Stimulated activated CD4-positive, alpha-beta T cell treated with anti-CD3 and anti-CD28 coated beads, Interleukin-4, amount 100 ng/mL, for 4 hours (primary cell): ENCODE measurements at regions not wholly inside any gene's neighbourhood (a gene's known extent, or its start where the extent isn't known, plus 50 kb on each side); places are given as distances from the start of the nearest gene placed in this dataset.

ENCODE experiments used
- DNase-seq, 2 experiments: peaks; one replicate each; pipeline ENCODE4 v3.0.0-alpha.2; 2020

GRCh38 chr3:22908989-22909507 lies 294.1 kb upstream of the UBE2E2 start:
- no peak for DNase-seq

DNA sequence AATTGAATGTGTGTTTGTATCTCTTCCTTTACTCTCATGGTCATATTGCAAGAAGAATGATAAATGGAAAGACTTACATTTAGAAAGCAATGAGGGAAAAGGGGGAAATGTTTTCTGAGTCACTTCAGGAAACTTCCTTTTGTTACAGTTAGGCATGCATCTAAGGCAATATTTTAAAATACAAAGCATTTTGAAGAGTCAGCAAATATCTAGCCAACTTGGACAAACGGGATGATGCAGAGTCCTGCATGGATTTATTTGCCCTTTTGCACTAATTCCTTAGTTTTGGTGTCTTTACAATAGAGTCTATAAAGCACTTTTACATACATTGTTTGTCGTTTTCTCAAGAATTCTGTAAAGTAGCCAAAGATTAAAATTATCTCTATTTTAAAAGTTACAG lies 286.2 kb upstream of the UBE2E2 start:
- no peak for DNase-seq

DNA sequence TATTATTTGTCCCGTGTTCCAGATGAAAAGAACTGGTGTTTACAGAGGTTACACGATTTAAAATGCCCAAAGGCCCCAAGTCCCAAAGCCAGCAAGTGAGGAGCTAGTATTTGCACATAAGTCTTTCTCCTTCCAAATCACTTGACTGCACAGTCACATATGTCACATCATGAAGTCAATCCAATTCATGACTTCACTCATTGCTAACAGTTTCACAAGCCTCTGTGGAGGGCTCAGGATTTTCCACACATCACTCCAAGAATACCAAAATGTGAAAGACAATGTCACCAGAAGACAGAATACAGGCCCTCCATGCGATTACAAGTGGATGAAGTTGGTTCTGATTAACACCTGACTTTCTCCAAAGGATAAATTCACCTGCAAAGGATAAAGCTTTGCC lies 283.1 kb upstream of the UBE2E2 start:
- no peak for DNase-seq

GRCh38 chr3:22922317-22922716 lies 280.8 kb upstream of the UBE2E2 start:
- DNase-seq: no peak

DNA sequence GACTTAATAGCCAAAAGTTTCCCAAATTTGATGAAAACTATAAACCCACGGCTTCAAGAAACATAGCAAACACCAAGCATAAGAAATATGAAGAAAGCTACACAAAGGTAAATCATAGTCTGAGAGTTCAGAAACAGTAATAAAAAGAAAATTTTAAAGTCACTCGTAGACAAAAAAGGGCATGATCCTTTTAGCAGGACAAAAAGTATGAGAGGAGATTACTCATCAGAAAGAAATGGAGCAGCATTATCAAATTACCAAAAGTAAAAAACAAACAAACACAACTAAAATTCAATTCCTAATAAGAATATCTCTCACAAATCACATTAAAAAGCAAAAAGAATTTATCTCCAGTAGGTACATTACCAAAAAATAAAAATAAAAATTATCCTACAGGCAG lies 279.4 kb upstream of the UBE2E2 start:
- DNase-seq: no peak

GRCh38 chr3:22928216-22929110 lies 274.7 kb upstream of the UBE2E2 start:
- no peak for DNase-seq

- no peak for DNase-seq
Observed at GRCh38 chr3:22933051-22933840, 269.9 kb upstream of the UBE2E2 start.

DNA sequence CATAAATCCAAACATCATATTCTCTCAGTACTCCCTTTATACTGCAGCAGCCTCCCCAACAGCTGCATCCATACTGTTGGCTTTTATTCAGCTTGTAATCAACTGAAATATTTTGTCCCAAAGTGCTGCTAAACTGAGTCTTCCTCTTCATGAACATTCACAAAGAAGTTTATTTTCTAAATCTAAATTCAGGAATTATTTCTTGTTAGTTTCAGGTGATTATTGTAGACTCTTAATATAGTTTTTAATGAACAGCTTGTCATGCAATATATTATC lies 269.3 kb upstream of the UBE2E2 start:
- no peak for DNase-seq

- no peak for DNase-seq
Observed at GRCh38 chr3:22935040-22935439, 268.1 kb upstream of the UBE2E2 start.

DNA sequence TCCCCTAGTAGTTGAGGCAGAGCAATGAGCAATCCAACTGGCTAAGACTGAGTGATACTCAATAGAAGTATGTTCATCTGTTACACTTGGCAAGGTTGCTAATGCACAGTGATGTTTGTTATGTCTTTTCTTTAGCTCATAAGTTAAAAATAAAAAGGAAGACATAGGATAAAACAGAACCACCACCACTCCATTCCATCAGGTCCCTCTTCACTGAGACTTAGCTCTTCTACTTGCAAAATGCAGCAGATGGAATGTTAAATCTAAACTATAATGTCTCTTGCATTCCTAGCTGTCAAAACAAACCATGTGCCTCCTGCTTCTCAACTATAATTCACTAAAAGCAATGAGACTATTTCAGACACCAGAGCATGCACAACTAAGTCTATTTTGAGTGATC lies 265.6 kb upstream of the UBE2E2 start:
- no peak for DNase-seq

DNA sequence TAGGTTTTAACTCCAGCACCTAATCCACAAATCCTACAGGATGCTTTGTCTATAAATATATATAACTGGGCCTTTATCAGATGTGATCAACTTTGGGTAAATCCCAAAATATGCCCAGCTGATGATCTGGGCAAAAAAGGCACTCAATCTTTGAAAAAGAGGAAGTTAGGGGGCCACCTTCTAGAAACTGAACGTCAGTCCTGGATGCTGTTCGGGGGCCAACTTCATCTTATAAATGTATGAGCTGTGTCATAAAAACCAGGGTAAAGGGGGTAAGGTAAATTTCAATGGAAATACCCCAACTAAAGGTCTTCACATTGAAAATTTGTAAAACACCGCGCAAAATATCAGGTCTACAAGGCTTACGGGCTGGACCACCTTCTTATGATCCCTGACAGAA lies 264.4 kb upstream of the UBE2E2 start:
- DNase-seq: no peak

GRCh38 chr3:22939349-22939748 lies 263.8 kb upstream of the UBE2E2 start:
- no peak for DNase-seq

- DNase-seq: no peak
Observed at GRCh38 chr3:22940285-22940684, 262.8 kb upstream of the UBE2E2 start.

GRCh38 chr3:22942981-22943380 lies 260.1 kb upstream of the UBE2E2 start:
- DNase-seq: no peak

DNA sequence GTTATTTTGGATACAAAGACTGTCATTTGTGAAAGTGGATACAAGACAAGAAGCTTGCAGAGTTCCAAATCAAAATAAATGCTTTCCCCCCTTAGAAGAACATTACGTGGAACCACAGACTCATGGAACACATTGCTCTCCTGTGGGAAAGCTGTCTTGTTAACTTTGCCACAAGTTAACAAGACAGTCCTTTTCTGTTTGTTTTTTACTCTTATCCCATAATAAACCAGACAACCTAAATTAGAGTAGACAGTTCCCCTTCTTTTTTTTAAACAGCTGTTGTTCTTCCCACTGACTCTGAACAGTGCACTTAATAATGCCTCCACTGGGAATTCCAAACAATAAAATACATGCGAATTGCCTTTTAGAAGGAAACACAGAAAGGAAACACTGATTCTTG lies 255.3 kb upstream of the UBE2E2 start:
- DNase-seq: no peak

DNA sequence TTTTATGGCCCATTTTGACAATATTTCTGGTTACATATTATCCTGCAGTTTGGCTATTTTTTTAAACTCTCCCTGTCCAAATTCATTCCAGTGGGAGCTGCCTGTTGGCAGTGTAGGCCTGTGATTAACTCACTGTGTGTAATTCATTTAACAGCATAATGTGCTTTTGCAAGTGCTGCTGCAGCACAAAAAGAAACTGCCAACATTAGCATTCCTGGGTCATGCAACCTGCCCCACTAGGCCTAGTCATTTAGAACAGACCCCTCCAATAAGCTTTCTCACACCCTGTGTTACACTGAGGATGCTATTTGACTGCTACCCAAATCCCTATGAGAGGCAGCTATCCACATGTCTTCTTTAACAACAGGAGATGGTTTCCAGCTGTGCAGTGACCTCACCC lies 251.2 kb upstream of the UBE2E2 start:
- no peak for DNase-seq

GRCh38 chr3:22952860-22953259 lies 250.3 kb upstream of the UBE2E2 start:
- DNase-seq: no peak

GRCh38 chr3:22959593-22959992 lies 243.5 kb upstream of the UBE2E2 start:
- DNase-seq: no peak

GRCh38 chr3:22960105-22960984 lies 242.8 kb upstream of the UBE2E2 start:
- no peak for DNase-seq

DNA sequence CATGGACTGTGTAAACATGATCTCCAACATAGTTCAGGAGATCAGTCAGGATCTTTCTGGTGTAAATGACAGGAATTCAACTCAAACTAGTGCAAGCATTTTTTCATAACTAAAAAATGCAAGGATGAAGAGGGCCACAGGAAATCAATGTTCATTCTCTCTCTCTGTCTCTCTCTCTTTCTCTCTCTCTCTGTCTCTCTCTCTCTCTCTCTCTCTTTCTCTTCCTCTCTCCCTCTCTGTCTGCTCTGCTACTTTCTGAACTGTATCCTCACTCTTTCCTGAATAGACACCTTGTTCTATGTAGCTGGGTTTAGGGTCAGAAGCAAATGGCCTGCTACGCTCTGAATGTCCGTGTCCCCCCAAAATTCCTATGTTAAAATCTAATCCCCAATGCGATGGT lies 240.9 kb upstream of the UBE2E2 start:
- no peak for DNase-seq

- no peak for DNase-seq
Observed at GRCh38 chr3:22966349-22966748, 236.8 kb upstream of the UBE2E2 start.

- DNase-seq: no peak
Observed at GRCh38 chr3:22969276-22969675, 233.9 kb upstream of the UBE2E2 start.

DNA sequence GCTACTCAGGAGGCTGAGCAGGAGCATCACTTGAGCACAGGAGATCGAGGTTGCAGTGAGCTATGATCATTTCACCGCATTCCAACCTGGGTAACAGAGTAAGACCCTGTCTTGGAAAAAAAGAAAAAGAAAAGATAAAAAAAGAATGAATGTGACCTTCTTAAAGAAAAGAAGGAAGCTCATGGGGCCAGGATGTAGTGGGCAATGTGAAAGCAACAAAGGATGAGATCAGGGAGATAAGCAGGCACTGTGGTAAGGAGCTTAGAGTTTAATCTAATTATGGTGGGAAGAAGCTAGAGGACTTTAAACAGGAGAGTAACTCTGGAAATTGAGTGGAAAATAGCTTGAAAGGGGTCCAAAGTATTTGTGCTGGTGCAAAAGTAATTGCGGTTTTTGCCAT lies 231.6 kb upstream of the UBE2E2 start:
- no peak for DNase-seq
